MM.1S (cell line): ENCODE measurements at regions not wholly inside any gene's neighbourhood (a gene's known extent, or its start where the extent isn't known, plus 50 kb on each side); places are given as distances from the start of the nearest gene placed in this dataset.

ENCODE experiments used
- DNase-seq: peaks from one replicate; pipeline ENCODE4 v3.0.0-alpha.2; 2015
- H2AFZ ChIP-seq: fragments of 300-600 bp; sonication (generic); 2 replicates; pipeline ENCODE4 v1.6.0; 2016; ENCODE audit warnings: antibody characterized with exemption, low read length
- H3F3A ChIP-seq: fragments of 300-600 bp; sonication (generic); 2 replicates; pipeline ENCODE4 v1.6.1; 2016; ENCODE audit warnings: mild to moderate bottlenecking, antibody characterized with exemption, low read length, moderate library complexity, mixed read lengths; ENCODE audit not compliant: insufficient read depth
- H3K27ac ChIP-seq: fragments of 300-600 bp; sonication (generic); 2 replicates; pipeline ENCODE4 v1.5.1; 2016; ENCODE audit warnings: mild to moderate bottlenecking, low read length
- H3K27me3 ChIP-seq: fragments of 300-600 bp; sonication (generic); replicated peaks from 2 replicates; pipeline ENCODE4 v1.6.0; 2016; ENCODE audit warnings: low read length; ENCODE audit not compliant: insufficient read depth
- H3K36me3 ChIP-seq: fragments of 300-600 bp; sonication (generic); replicated peaks from 2 replicates; pipeline ENCODE4 v1.6.1; 2016; ENCODE audit warnings: mild to moderate bottlenecking, low read length, mixed read lengths; ENCODE audit not compliant: insufficient read depth
- H3K4me1 ChIP-seq: fragments of 300-600 bp; sonication (generic); 2 replicates; pipeline ENCODE4 v1.6.1; 2016; ENCODE audit warnings: low read length, mixed read lengths
- H3K4me2 ChIP-seq: fragments of 300-600 bp; sonication (generic); 2 replicates; pipeline ENCODE4 v1.6.0; 2016; ENCODE audit warnings: low read depth, low read length
- H3K4me3 ChIP-seq: fragments of 300-600 bp; sonication (generic); 2 replicates; pipeline ENCODE4 v1.5.1; 2016; ENCODE audit warnings: low read length, mixed read lengths
- H3K79me2 ChIP-seq: fragments of 300-600 bp; sonication (generic); 2 replicates; pipeline ENCODE4 v1.6.1; 2016; ENCODE audit warnings: mixed run types, low read length, mixed read lengths
- H3K9ac ChIP-seq: fragments of 300-600 bp; sonication (generic); 2 replicates; pipeline ENCODE4 v1.6.1; 2016; ENCODE audit warnings: low read length, mixed read lengths
- H3K9me2 ChIP-seq: fragments of 300-600 bp; sonication (generic); replicated peaks from 2 replicates; pipeline ENCODE4 v1.6.1; 2016; ENCODE audit warnings: mild to moderate bottlenecking, low read length, mixed read lengths; ENCODE audit not compliant: insufficient read depth
- H3K9me3 ChIP-seq: fragments of 300-600 bp; sonication (generic); replicated peaks from 2 replicates; pipeline ENCODE4 v1.6.1; 2016; ENCODE audit warnings: mild to moderate bottlenecking, low read length, mixed read lengths; ENCODE audit not compliant: insufficient read depth
- H4K20me1 ChIP-seq: fragments of 300-600 bp; sonication (generic); 2 replicates; pipeline ENCODE4 v1.6.1; 2016; ENCODE audit warnings: mild to moderate bottlenecking, low read length, moderate library complexity, mixed read lengths; ENCODE audit not compliant: insufficient read depth
- CTCF ChIP-seq: fragments of 300-600 bp; sonication (generic); IDR thresholded peaks from 2 replicates; pipeline ENCODE4 v1.5.1; 2016; ENCODE audit warnings: antibody characterized with exemption, low read length, mixed read lengths
- EZH2 ChIP-seq: fragments of 300-600 bp; sonication (generic); optimal IDR thresholded peaks from 2 replicates; pipeline ENCODE3; 2017; ENCODE audit warnings: low read depth, mild to moderate bottlenecking, antibody characterized with exemption, low read length, mixed read lengths
- EZH2phosphoT487 ChIP-seq: fragments of 300-600 bp; sonication (generic); IDR thresholded peaks from 2 replicates; pipeline ENCODE4 v1.6.1; 2018; ENCODE audit warnings: antibody characterized with exemption, low read length

GRCh38 chr17:71342737-71343136 is 778.1 kb upstream of the SOX9 start:
- H4K20me1 ChIP-seq, result no peaks in the 10 kb centered on the region
- no peak overlapping the region for H2AFZ ChIP-seq
- H3K4me2 ChIP-seq, result no peak overlapping the region
- no peaks in the 10 kb centered on the region for H3K4me1 ChIP-seq
- no peak for TF ChIP-seq EZH2
- TF ChIP-seq CTCF, result no peak
- no peaks in the 10 kb centered on the region for H3K79me2 ChIP-seq
- no peak overlapping the region for H3K4me3 ChIP-seq
- H3K27ac ChIP-seq, result no peak overlapping the region
- H3K36me3 ChIP-seq, result no peaks in the 10 kb centered on the region
- H3F3A ChIP-seq, result no peaks in the 10 kb centered on the region
- no peak overlapping the region for H3K9ac ChIP-seq
- H3K27me3 ChIP-seq, result no peaks in the 10 kb centered on the region
- no peak for DNase-seq
- no peaks in the 10 kb centered on the region for H3K9me3 ChIP-seq
- no peaks in the 10 kb centered on the region for H3K9me2 ChIP-seq

GRCh38 chr17:71349908-71350600 is 770.8 kb upstream of the SOX9 start:
- Histone ChIP-seq H2AFZ (no peak overlapping the region), H3K9me2 (no peaks in the 10 kb centered on the region), H3K27me3 (no peaks in the 10 kb centered on the region), H3K4me1 (no peaks in the 10 kb centered on the region), H3F3A (no peaks in the 10 kb centered on the region), H3K79me2 (no peaks in the 10 kb centered on the region), H3K36me3 (no peaks in the 10 kb centered on the region), H3K9ac (no peak overlapping the region), H3K4me2 (no peak overlapping the region), H3K27ac (no peak overlapping the region), H3K4me3 (no peak overlapping the region), H4K20me1 (no peaks in the 10 kb centered on the region), H3K9me3 (no peaks in the 10 kb centered on the region)
- no peak for TF ChIP-seq EZH2phosphoT487
- no peak for TF ChIP-seq CTCF
- TF ChIP-seq EZH2, result no peak
- no peak for DNase-seq

GRCh38 chr17:71360301-71360700 is 760.5 kb upstream of the SOX9 start:
- Histone ChIP-seq H3F3A (no peaks in the 10 kb centered on the region), H4K20me1 (no peaks in the 10 kb centered on the region), H3K27ac (no peak overlapping the region), H3K27me3 (no peaks in the 10 kb centered on the region), H3K9ac (no peak overlapping the region), H3K4me1 (no peaks in the 10 kb centered on the region), H3K4me2 (no peak overlapping the region), H3K9me2 (no peaks in the 10 kb centered on the region), H3K4me3 (no peak overlapping the region), H3K79me2 (no peaks in the 10 kb centered on the region), H3K9me3 (no peaks in the 10 kb centered on the region), H3K36me3 (no peaks in the 10 kb centered on the region), H2AFZ (no peak overlapping the region)
- TF ChIP-seq CTCF, result no peak
- no peak for TF ChIP-seq EZH2
- TF ChIP-seq EZH2phosphoT487, result no peak
- DNase-seq, result no peak
